WTC11 (cell line): ENCODE measurements at regions not wholly inside any gene's neighbourhood (a gene's known extent, or its start where the extent isn't known, plus 50 kb on each side); places are given as distances from the start of the nearest gene placed in this dataset.

Experiments
- ATAC-seq: fragments of 200-7000 bp; cut with Tn5 transposase; 2 replicates; pipeline ENCODE4 v1.10.0; 2021; ENCODE audit warnings: mild to moderate bottlenecking, moderate library complexity
- CTCF ChIA-PET: fragments of 300-600 bp; sonication (Branson Sonifier 250); formaldehyde crosslinking; loops from one replicate; lab custom pipeline; 2021; ENCODE audit warnings: antibody characterized with exemption; lab: Charles Lee
- POLR2A ChIA-PET: fragments of 350-600 bp; sonication (Branson Sonifier 250); formaldehyde crosslinking; loops from one replicate; lab custom pipeline; 2021; ENCODE audit warnings: antibody characterized with exemption; lab: Charles Lee
- DNase-seq: peaks from one replicate; pipeline ENCODE4 v3.0.0; 2021; ENCODE audit warnings: low spot score
- H3K27ac Mint-ChIP-seq: 2 replicates; pipeline ENCODE4 v1.8.0; 2021; ENCODE audit warnings: mixed read lengths
- H3K27me3 Mint-ChIP-seq: 2 replicates; pipeline ENCODE4 v1.8.0; 2021; ENCODE audit warnings: low read depth, mild to moderate bottlenecking, moderate library complexity, mixed read lengths
- H3K36me3 Mint-ChIP-seq: 2 replicates; pipeline ENCODE4 v1.8.0; 2021; ENCODE audit warnings: mixed read lengths
- H3K4me1 Mint-ChIP-seq: 2 replicates; pipeline ENCODE4 v1.8.0; 2022; ENCODE audit warnings: mixed read lengths
- H3K4me3 Mint-ChIP-seq: 2 replicates; pipeline ENCODE4 v1.8.0; 2021; ENCODE audit warnings: mild to moderate bottlenecking, moderate library complexity, mixed read lengths
- H3K9me3 Mint-ChIP-seq: 2 replicates; pipeline ENCODE4 v1.8.0; 2021; ENCODE audit warnings: mixed read lengths
- CREM ChIP-seq: sonication (generic); formaldehyde crosslinking; IDR thresholded peaks from 2 replicates; pipeline ENCODE4 v1.8.1; 2022; ENCODE audit warnings: mild to moderate bottlenecking, missing genetic modification reagents, moderate library complexity
- FOXK1 ChIP-seq: sonication (generic); formaldehyde crosslinking; IDR thresholded peaks from 2 replicates; pipeline ENCODE4 v1.8.0; 2022; ENCODE audit warnings: mild to moderate bottlenecking, moderate library complexity, missing genetic modification reagents
- GABPB1 ChIP-seq: sonication (generic); formaldehyde crosslinking; IDR thresholded peaks from 2 replicates; pipeline ENCODE4 v1.8.1; 2023; ENCODE audit warnings: mild to moderate bottlenecking, missing genetic modification reagents
- HMGA2 ChIP-seq: fragments of 250-450 bp; sonication (Bioruptor Pico); IDR thresholded peaks from 2 replicates; pipeline ENCODE4 v1.4.0; 2021; ENCODE audit warnings: mild to moderate bottlenecking, moderate library complexity
- IRF2 ChIP-seq: sonication (generic); formaldehyde crosslinking; IDR thresholded peaks from 2 replicates; pipeline ENCODE4 v1.8.0; 2022; ENCODE audit warnings: low read depth, missing genetic modification reagents, borderline replicate concordance
- MYBL2 ChIP-seq: sonication (generic); formaldehyde crosslinking; IDR thresholded peaks from 2 replicates; pipeline ENCODE4 v1.8.1; 2023; ENCODE audit warnings: mild to moderate bottlenecking, moderate library complexity, missing genetic modification reagents
- NR1H2 ChIP-seq: sonication (generic); formaldehyde crosslinking; IDR thresholded peaks from 2 replicates; pipeline ENCODE4 v1.9.0; 2021; ENCODE audit warnings: mild to moderate bottlenecking, moderate library complexity, missing genetic modification reagents
- RORB ChIP-seq: fragments of 250-450 bp; sonication (Bioruptor Pico); IDR thresholded peaks from 2 replicates; pipeline ENCODE4 v1.9.0; 2021; ENCODE audit warnings: mild to moderate bottlenecking
- ZBTB21 ChIP-seq: sonication (generic); formaldehyde crosslinking; IDR thresholded peaks from 2 replicates; pipeline ENCODE4 v1.8.1; 2023; ENCODE audit warnings: mild to moderate bottlenecking, missing genetic modification reagents, borderline replicate concordance
- ZNF121 ChIP-seq: sonication (generic); formaldehyde crosslinking; IDR thresholded peaks from 2 replicates; pipeline ENCODE4 v1.8.0; 2023; ENCODE audit warnings: missing genetic modification reagents
- ZNF423 ChIP-seq: fragments of 250-450 bp; sonication (Bioruptor Pico); IDR thresholded peaks from 2 replicates; pipeline ENCODE4 v2.1.2; 2022; ENCODE audit warnings: mild to moderate bottlenecking, moderate library complexity
- ZNF671 ChIP-seq: fragments of 250-450 bp; sonication (Bioruptor Pico); IDR thresholded peaks from 2 replicates; pipeline ENCODE4 v1.8.0; 2021; ENCODE audit warnings: mild to moderate bottlenecking
- TF ChIP-seq, protein P1 (sequence below): fragments of 200-600 bp; IDR thresholded peaks from 2 replicates; pipeline ENCODE4 v1.8.0; 2022; ENCODE audit warnings: antibody characterized with exemption
- TF ChIP-seq, protein P2 (sequence below): sonication (generic); formaldehyde crosslinking; IDR thresholded peaks from 2 replicates; pipeline ENCODE4 v1.8.0; 2023; ENCODE audit warnings: mild to moderate bottlenecking, missing genetic modification reagents
- TF ChIP-seq, protein P3 (sequence below): fragments of 250-450 bp; sonication (Bioruptor Pico); IDR thresholded peaks from 2 replicates; pipeline ENCODE4 v1.8.0; 2021; ENCODE audit warnings: mild to moderate bottlenecking
- TF ChIP-seq, protein P4 (sequence below): sonication (generic); formaldehyde crosslinking; IDR thresholded peaks from 2 replicates; pipeline ENCODE4 v1.8.0; 2023; ENCODE audit warnings: missing genetic modification reagents, mild to moderate bottlenecking, borderline replicate concordance
- TF ChIP-seq, protein P5 (sequence below): sonication (generic); formaldehyde crosslinking; IDR thresholded peaks from 2 replicates; pipeline ENCODE4 v1.8.0; 2022; ENCODE audit warnings: mild to moderate bottlenecking, missing genetic modification reagents
- TF ChIP-seq, protein P6 (sequence below): sonication (generic); formaldehyde crosslinking; IDR thresholded peaks from 2 replicates; pipeline ENCODE4 v1.8.1; 2022; ENCODE audit warnings: low read depth, mild to moderate bottlenecking, moderate library complexity, missing genetic modification reagents, borderline replicate concordance
- TF ChIP-seq, protein P7 (sequence below): sonication (generic); formaldehyde crosslinking; conservative IDR thresholded peaks from 2 replicates; pipeline ENCODE4 v1.8.1; 2022; ENCODE audit warnings: mild to moderate bottlenecking, missing genetic modification reagents
- TF ChIP-seq, protein P8 (sequence below): sonication (generic); formaldehyde crosslinking; IDR thresholded peaks from 2 replicates; pipeline ENCODE4 v1.8.1; 2023; ENCODE audit warnings: mild to moderate bottlenecking, missing genetic modification reagents, moderate library complexity
- TF ChIP-seq, protein P9 (sequence below): sonication (generic); formaldehyde crosslinking; IDR thresholded peaks from 2 replicates; pipeline ENCODE4 v1.8.1; 2022; ENCODE audit warnings: mild to moderate bottlenecking, moderate library complexity, missing genetic modification reagents

DNA sequence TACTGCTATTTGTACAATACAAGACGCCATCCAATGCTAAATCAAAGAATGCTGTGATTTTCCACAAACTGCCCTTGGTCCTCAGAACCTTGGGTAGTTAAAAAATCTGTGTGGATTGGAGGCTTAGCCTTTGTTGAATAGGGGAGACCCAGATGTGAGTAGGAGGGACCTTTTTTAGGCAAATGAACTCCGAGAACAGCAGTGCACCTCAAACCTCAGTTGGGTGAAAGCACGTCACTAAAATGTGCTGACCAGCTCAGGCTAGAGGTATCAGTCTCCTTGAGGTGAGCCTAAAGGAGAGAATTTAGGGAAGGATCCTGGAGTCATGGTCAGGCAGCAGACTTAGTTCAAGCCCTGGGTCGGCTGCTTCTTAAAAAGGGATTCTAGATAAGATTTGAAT, 200.7 kb downstream of the SOX2 start:
- Mint-ChIP-seq H3K9me3 (no peaks in the 10 kb centered on the region), H3K27ac (no peak overlapping the region)

DNA sequence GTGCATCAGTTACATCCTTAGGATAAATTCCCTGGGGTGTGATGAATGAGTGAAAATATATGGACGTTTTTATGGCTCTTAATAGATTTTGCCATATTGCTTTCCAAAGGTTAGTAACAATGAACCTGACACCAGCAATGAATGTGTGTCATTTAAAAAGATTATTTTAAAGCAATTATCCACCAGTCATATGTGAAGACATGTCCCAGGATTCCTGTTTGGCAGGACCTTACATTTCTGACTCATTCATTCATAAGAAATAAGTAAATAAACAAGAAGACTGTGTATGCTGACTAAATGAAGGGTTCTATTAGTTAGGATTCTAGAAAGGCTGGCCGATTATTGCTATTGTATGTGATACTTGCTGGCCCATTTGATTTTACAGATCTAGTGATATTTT, 201.5 kb downstream of the SOX2 start:
- H3K27ac Mint-ChIP-seq, result no peak overlapping the region
- ChIA-PET CTCF (interaction anchor here (0.6 kb wide), 1 partner anchor 52 kb away, joined by 3 read pairs; no protein-coding TSS in a partner anchor), POLR2A (no interaction called here)
- no peaks in the 10 kb centered on the region for H3K27me3 Mint-ChIP-seq
- H3K4me1 Mint-ChIP-seq, result peaks cover 32% of the 10 kb centered on the region
- no peaks in the 10 kb centered on the region for H3K9me3 Mint-ChIP-seq
- H3K4me3 Mint-ChIP-seq, result no peak overlapping the region
- DNase-seq (no peak), ATAC-seq (no peak)
- no peaks in the 10 kb centered on the region for H3K36me3 Mint-ChIP-seq
- TF ChIP-seq HMGA2 (CRISPR knock-in tag) (no peak), GABPB1 (CRISPR knock-in tag) (no peak), MYBL2 (no peak), ZNF121 (CRISPR knock-in tag) (no peak), FOXK1 (CRISPR knock-in tag) (no peak), ZNF671 (no peak)
- TF ChIP-seq, protein P1, sequence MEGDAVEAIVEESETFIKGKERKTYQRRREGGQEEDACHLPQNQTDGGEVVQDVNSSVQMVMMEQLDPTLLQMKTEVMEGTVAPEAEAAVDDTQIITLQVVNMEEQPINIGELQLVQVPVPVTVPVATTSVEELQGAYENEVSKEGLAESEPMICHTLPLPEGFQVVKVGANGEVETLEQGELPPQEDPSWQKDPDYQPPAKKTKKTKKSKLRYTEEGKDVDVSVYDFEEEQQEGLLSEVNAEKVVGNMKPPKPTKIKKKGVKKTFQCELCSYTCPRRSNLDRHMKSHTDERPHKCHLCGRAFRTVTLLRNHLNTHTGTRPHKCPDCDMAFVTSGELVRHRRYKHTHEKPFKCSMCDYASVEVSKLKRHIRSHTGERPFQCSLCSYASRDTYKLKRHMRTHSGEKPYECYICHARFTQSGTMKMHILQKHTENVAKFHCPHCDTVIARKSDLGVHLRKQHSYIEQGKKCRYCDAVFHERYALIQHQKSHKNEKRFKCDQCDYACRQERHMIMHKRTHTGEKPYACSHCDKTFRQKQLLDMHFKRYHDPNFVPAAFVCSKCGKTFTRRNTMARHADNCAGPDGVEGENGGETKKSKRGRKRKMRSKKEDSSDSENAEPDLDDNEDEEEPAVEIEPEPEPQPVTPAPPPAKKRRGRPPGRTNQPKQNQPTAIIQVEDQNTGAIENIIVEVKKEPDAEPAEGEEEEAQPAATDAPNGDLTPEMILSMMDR, result no peak
- TF ChIP-seq, protein P2, sequence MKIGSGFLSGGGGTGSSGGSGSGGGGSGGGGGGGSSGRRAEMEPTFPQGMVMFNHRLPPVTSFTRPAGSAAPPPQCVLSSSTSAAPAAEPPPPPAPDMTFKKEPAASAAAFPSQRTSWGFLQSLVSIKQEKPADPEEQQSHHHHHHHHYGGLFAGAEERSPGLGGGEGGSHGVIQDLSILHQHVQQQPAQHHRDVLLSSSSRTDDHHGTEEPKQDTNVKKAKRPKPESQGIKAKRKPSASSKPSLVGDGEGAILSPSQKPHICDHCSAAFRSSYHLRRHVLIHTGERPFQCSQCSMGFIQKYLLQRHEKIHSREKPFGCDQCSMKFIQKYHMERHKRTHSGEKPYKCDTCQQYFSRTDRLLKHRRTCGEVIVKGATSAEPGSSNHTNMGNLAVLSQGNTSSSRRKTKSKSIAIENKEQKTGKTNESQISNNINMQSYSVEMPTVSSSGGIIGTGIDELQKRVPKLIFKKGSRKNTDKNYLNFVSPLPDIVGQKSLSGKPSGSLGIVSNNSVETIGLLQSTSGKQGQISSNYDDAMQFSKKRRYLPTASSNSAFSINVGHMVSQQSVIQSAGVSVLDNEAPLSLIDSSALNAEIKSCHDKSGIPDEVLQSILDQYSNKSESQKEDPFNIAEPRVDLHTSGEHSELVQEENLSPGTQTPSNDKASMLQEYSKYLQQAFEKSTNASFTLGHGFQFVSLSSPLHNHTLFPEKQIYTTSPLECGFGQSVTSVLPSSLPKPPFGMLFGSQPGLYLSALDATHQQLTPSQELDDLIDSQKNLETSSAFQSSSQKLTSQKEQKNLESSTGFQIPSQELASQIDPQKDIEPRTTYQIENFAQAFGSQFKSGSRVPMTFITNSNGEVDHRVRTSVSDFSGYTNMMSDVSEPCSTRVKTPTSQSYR (CRISPR knock-in tag), result no peak
- TF ChIP-seq, protein P3, sequence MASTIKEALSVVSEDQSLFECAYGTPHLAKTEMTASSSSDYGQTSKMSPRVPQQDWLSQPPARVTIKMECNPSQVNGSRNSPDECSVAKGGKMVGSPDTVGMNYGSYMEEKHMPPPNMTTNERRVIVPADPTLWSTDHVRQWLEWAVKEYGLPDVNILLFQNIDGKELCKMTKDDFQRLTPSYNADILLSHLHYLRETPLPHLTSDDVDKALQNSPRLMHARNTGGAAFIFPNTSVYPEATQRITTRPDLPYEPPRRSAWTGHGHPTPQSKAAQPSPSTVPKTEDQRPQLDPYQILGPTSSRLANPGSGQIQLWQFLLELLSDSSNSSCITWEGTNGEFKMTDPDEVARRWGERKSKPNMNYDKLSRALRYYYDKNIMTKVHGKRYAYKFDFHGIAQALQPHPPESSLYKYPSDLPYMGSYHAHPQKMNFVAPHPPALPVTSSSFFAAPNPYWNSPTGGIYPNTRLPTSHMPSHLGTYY (CRISPR knock-in tag), result no peak
- TF ChIP-seq, all 79 proteins: peak for 0

More for the DNA sequence above, 200.7 kb downstream of the SOX2 start:
- CTCF ChIA-PET, result no interaction called here
- POLR2A ChIA-PET, result interaction anchor here (0.5 kb wide), 1 partner anchor 23 kb away, joined by 4 read pairs; no protein-coding TSS in a partner anchor
- ATAC-seq (peak; percentile 49), DNase-seq (no peak)
- H3K36me3 Mint-ChIP-seq, result no peaks in the 10 kb centered on the region
- H3K4me3 Mint-ChIP-seq, result no peak overlapping the region
- H3K27me3 Mint-ChIP-seq, result no peaks in the 10 kb centered on the region
- peaks cover 37% of the 10 kb centered on the region for H3K4me1 Mint-ChIP-seq
- TF ChIP-seq RORB (CRISPR knock-in tag) (no peak), NR1H2 (CRISPR knock-in tag) (no peak), CREM (CRISPR knock-in tag) (no peak), MYBL2 (no peak), ZNF423 (CRISPR knock-in tag) (no peak), IRF2 (CRISPR knock-in tag) (no peak), ZBTB21 (CRISPR knock-in tag) (no peak)
- TF ChIP-seq, protein P4, sequence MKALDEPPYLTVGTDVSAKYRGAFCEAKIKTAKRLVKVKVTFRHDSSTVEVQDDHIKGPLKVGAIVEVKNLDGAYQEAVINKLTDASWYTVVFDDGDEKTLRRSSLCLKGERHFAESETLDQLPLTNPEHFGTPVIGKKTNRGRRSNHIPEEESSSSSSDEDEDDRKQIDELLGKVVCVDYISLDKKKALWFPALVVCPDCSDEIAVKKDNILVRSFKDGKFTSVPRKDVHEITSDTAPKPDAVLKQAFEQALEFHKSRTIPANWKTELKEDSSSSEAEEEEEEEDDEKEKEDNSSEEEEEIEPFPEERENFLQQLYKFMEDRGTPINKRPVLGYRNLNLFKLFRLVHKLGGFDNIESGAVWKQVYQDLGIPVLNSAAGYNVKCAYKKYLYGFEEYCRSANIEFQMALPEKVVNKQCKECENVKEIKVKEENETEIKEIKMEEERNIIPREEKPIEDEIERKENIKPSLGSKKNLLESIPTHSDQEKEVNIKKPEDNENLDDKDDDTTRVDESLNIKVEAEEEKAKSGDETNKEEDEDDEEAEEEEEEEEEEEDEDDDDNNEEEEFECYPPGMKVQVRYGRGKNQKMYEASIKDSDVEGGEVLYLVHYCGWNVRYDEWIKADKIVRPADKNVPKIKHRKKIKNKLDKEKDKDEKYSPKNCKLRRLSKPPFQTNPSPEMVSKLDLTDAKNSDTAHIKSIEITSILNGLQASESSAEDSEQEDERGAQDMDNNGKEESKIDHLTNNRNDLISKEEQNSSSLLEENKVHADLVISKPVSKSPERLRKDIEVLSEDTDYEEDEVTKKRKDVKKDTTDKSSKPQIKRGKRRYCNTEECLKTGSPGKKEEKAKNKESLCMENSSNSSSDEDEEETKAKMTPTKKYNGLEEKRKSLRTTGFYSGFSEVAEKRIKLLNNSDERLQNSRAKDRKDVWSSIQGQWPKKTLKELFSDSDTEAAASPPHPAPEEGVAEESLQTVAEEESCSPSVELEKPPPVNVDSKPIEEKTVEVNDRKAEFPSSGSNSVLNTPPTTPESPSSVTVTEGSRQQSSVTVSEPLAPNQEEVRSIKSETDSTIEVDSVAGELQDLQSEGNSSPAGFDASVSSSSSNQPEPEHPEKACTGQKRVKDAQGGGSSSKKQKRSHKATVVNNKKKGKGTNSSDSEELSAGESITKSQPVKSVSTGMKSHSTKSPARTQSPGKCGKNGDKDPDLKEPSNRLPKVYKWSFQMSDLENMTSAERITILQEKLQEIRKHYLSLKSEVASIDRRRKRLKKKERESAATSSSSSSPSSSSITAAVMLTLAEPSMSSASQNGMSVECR (CRISPR knock-in tag), result no peak
- TF ChIP-seq, protein P5, sequence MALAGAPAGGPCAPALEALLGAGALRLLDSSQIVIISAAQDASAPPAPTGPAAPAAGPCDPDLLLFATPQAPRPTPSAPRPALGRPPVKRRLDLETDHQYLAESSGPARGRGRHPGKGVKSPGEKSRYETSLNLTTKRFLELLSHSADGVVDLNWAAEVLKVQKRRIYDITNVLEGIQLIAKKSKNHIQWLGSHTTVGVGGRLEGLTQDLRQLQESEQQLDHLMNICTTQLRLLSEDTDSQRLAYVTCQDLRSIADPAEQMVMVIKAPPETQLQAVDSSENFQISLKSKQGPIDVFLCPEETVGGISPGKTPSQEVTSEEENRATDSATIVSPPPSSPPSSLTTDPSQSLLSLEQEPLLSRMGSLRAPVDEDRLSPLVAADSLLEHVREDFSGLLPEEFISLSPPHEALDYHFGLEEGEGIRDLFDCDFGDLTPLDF (CRISPR knock-in tag), result no peak
- TF ChIP-seq, protein P6, sequence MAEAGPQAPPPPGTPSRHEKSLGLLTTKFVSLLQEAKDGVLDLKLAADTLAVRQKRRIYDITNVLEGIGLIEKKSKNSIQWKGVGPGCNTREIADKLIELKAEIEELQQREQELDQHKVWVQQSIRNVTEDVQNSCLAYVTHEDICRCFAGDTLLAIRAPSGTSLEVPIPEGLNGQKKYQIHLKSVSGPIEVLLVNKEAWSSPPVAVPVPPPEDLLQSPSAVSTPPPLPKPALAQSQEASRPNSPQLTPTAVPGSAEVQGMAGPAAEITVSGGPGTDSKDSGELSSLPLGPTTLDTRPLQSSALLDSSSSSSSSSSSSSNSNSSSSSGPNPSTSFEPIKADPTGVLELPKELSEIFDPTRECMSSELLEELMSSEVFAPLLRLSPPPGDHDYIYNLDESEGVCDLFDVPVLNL, result no peak
- TF ChIP-seq, protein P7, sequence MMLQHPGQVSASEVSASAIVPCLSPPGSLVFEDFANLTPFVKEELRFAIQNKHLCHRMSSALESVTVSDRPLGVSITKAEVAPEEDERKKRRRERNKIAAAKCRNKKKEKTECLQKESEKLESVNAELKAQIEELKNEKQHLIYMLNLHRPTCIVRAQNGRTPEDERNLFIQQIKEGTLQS (CRISPR knock-in tag), result no peak
- TF ChIP-seq, protein P8, sequence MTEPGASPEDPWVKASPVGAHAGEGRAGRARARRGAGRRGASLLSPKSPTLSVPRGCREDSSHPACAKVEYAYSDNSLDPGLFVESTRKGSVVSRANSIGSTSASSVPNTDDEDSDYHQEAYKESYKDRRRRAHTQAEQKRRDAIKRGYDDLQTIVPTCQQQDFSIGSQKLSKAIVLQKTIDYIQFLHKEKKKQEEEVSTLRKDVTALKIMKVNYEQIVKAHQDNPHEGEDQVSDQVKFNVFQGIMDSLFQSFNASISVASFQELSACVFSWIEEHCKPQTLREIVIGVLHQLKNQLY (CRISPR knock-in tag), result no peak
- TF ChIP-seq, protein P9, sequence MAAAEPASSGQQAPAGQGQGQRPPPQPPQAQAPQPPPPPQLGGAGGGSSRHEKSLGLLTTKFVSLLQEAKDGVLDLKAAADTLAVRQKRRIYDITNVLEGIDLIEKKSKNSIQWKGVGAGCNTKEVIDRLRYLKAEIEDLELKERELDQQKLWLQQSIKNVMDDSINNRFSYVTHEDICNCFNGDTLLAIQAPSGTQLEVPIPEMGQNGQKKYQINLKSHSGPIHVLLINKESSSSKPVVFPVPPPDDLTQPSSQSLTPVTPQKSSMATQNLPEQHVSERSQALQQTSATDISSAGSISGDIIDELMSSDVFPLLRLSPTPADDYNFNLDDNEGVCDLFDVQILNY, result no peak
